ENCODE measurements at regions not wholly inside any gene's neighbourhood (a gene's known extent, or its start where the extent isn't known, plus 50 kb on each side); places are given as distances from the start of the nearest gene placed in this dataset.

- TF ChIP-seq CTCF (IDR thresholded peaks at IDR 0.05; ENCODE audit: poor library complexity) (no peak), EZH2 (IDR thresholded peaks at IDR 0.05; ENCODE audit: borderline replicate concordance) (no peak), EZH2phosphoT487 (IDR thresholded peaks at IDR 0.05; ENCODE audit: low read depth, severe bottlenecking, unreplicated experiment) (no peak)
Observed at GRCh38 chr14:100446572-100446971, 123.4 kb downstream of the SLC25A47 start.

Measured in hepatocyte (in vitro differentiated cells).